Neural progenitor cell (in vitro differentiated cells): ENCODE measurements at regions not wholly inside any gene's neighbourhood (a gene's known extent, or its start where the extent isn't known, plus 50 kb on each side); places are given as distances from the start of the nearest gene placed in this dataset.

Experiments
- DNase-seq: peaks from one replicate; pipeline ENCODE4 v3.0.0-alpha.2; 2016; ENCODE audit warnings: low spot score
- H2AFZ ChIP-seq: fragments of 200-600 bp; sonication (generic); replicated peaks from 2 replicates; pipeline ENCODE4 v1.6.1; 2016; ENCODE audit warnings: antibody characterized with exemption
- H3F3A ChIP-seq: fragments of 200-600 bp; sonication (generic); 2 replicates; pipeline ENCODE4 v1.6.1; 2016; ENCODE audit warnings: antibody characterized with exemption, low read depth
- H3K27ac ChIP-seq: fragments of 200-600 bp; sonication (generic); 2 replicates; pipeline ENCODE4 v1.5.1; 2016; ENCODE audit warnings: mild to moderate bottlenecking
- H3K27me3 ChIP-seq: fragments of 200-600 bp; sonication (generic); 2 replicates; pipeline ENCODE4 v1.6.1; 2016; ENCODE audit warnings: mild to moderate bottlenecking, moderate library complexity
- H3K36me3 ChIP-seq: fragments of 200-600 bp; sonication (generic); 2 replicates; pipeline ENCODE4 v1.5.1; 2016
- H3K4me1 ChIP-seq: fragments of 200-600 bp; sonication (generic); 2 replicates; pipeline ENCODE4 v1.6.1; 2016; ENCODE audit warnings: mixed run types
- H3K4me2 ChIP-seq: fragments of 200-600 bp; sonication (generic); 2 replicates; pipeline ENCODE4 v1.6.1; 2016
- H3K4me3 ChIP-seq: fragments of 200-600 bp; sonication (generic); 2 replicates; pipeline ENCODE4 v1.5.1; 2016
- H3K79me2 ChIP-seq: fragments of 200-600 bp; sonication (generic); 2 replicates; pipeline ENCODE4 v1.6.1; 2016; ENCODE audit warnings: low read depth
- H3K9ac ChIP-seq: fragments of 200-600 bp; sonication (generic); 2 replicates; pipeline ENCODE4 v1.6.1; 2016
- H3K9me3 ChIP-seq: fragments of 200-600 bp; sonication (generic); 2 replicates; pipeline ENCODE4 v1.5.1; 2016; ENCODE audit warnings: low read depth
- H4K20me1 ChIP-seq: fragments of 200-600 bp; sonication (generic); 2 replicates; pipeline ENCODE4 v1.6.1; 2016; ENCODE audit warnings: low read depth
- H3K27ac Mint-ChIP-seq: 3 replicates; pipeline ENCODE4 v1.8.0; 2021; ENCODE audit warnings: mixed read lengths
- H3K27me3 Mint-ChIP-seq: 2 replicates; pipeline ENCODE4 v1.8.0; 2022; ENCODE audit warnings: low read depth, mild to moderate bottlenecking, inconsistent platforms, moderate library complexity, mixed read lengths; ENCODE audit not compliant: insufficient read depth
- H3K36me3 Mint-ChIP-seq: 3 replicates; pipeline ENCODE4 v1.8.0; 2021; ENCODE audit warnings: mixed read lengths
- H3K4me1 Mint-ChIP-seq: 3 replicates; pipeline ENCODE4 v1.8.0; 2021; ENCODE audit warnings: mixed read lengths
- H3K4me3 Mint-ChIP-seq: 3 replicates; pipeline ENCODE4 v1.8.0; 2021; ENCODE audit warnings: mild to moderate bottlenecking, moderate library complexity, mixed read lengths
- H3K9me3 Mint-ChIP-seq: 3 replicates; pipeline ENCODE4 v1.8.0; 2020; ENCODE audit warnings: mixed read lengths
- EZH2 ChIP-seq: fragments of 200-600 bp; sonication (generic); IDR thresholded peaks from 2 replicates; pipeline ENCODE4 v1.6.1; 2017; ENCODE audit warnings: antibody characterized with exemption, mild to moderate bottlenecking, moderate library complexity
- EZH2phosphoT487 ChIP-seq: fragments of 200-600 bp; sonication (generic); IDR thresholded peaks from 2 replicates; pipeline ENCODE4 v1.6.1; 2017; ENCODE audit warnings: antibody characterized with exemption
- TF ChIP-seq, protein P1 (sequence below): fragments of 200-600 bp; sonication (generic); IDR thresholded peaks from 2 replicates; pipeline ENCODE4 v1.5.1; 2017; ENCODE audit warnings: antibody characterized with exemption, mild to moderate bottlenecking

DNA sequence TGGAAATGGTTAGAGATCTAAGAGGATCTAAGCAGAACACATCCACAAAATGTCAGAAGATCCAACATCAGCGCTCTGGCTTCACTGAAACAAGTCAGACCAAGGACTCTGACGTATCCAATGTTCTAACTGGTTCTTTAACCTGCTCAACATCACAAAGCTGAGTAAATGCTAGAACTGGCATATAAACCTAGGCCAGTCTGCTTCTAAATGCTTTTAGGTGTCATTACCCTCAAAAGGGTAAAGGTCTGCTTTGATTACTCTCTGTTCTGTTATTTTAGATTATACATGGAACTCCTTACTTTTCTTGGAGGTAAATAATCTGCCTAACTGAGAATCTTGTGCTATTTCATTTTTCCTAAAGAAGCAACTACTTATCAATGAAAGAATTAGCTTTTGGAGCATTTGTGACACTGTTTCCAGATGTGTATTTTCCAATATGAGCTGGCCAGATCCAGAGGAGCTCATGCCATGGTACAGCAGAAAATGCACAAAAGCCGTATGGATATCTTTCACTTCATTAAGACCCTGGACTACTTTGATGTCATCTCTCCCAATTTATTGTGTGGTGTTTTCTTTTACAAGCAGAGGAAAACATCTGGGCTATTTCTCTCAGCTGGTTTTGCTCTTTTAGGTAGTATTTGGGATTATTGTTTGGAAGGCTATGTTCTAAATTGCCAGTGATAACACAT lies 123.5 kb downstream of the RASGEF1B start:
- Histone ChIP-seq H2AFZ (no peak overlapping the region), H3K4me1 (peaks cover 3% of the 10 kb centered on the region), H3K4me2 (no peak overlapping the region), H3K9ac (no peak overlapping the region), H4K20me1 (no peaks in the 10 kb centered on the region), H3K9me3 (no peaks in the 10 kb centered on the region), H3K36me3 (no peaks in the 10 kb centered on the region), H3K4me3 (no peak overlapping the region), H3K27ac (no peak overlapping the region), H3K27me3 (no peaks in the 10 kb centered on the region), H3F3A (no peaks in the 10 kb centered on the region), H3K79me2 (no peaks in the 10 kb centered on the region)
- no peaks in the 10 kb centered on the region for H3K36me3 Mint-ChIP-seq
- no peak for DNase-seq
- no peaks in the 10 kb centered on the region for H3K9me3 Mint-ChIP-seq
- no peak overlapping the region for H3K4me3 Mint-ChIP-seq
- TF ChIP-seq EZH2: no peak
- no peaks in the 10 kb centered on the region for H3K4me1 Mint-ChIP-seq
- H3K27me3 Mint-ChIP-seq: no peaks in the 10 kb centered on the region
- H3K27ac Mint-ChIP-seq: no peak overlapping the region

DNA sequence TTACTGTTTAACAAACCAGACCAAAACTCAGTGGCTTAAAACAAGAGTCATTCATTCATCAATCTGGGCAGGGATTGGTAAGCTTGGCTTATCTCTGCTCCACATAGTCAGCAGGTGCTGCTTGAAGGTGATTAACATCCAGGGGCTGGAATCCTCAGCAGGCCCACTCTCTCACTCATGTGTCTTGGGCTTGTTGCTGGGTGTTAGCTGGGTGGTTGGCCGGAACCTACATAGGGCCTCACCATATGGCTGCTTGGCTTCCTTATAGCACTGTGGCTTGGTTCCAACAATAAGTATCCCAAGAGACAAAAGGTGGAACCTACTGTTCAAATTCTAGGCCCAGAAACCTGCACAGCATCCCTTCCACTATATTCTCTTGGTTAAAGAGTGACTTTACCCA lies 125.0 kb downstream of the RASGEF1B start:
- Histone ChIP-seq H3K4me3 (no peak overlapping the region), H3F3A (no peaks in the 10 kb centered on the region), H4K20me1 (no peaks in the 10 kb centered on the region), H3K27me3 (no peaks in the 10 kb centered on the region), H3K27ac (no peak overlapping the region), H3K4me1 (peaks cover 3% of the 10 kb centered on the region), H3K4me2 (no peak overlapping the region), H3K9ac (no peak overlapping the region), H2AFZ (no peak overlapping the region), H3K9me3 (no peaks in the 10 kb centered on the region), H3K79me2 (no peaks in the 10 kb centered on the region), H3K36me3 (no peaks in the 10 kb centered on the region)
- Mint-ChIP-seq H3K4me1 (no peaks in the 10 kb centered on the region), H3K27ac (no peak overlapping the region), H3K27me3 (no peaks in the 10 kb centered on the region), H3K4me3 (no peak overlapping the region), H3K36me3 (no peaks in the 10 kb centered on the region), H3K9me3 (no peaks in the 10 kb centered on the region)
- TF ChIP-seq, protein P1, sequence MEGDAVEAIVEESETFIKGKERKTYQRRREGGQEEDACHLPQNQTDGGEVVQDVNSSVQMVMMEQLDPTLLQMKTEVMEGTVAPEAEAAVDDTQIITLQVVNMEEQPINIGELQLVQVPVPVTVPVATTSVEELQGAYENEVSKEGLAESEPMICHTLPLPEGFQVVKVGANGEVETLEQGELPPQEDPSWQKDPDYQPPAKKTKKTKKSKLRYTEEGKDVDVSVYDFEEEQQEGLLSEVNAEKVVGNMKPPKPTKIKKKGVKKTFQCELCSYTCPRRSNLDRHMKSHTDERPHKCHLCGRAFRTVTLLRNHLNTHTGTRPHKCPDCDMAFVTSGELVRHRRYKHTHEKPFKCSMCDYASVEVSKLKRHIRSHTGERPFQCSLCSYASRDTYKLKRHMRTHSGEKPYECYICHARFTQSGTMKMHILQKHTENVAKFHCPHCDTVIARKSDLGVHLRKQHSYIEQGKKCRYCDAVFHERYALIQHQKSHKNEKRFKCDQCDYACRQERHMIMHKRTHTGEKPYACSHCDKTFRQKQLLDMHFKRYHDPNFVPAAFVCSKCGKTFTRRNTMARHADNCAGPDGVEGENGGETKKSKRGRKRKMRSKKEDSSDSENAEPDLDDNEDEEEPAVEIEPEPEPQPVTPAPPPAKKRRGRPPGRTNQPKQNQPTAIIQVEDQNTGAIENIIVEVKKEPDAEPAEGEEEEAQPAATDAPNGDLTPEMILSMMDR: no peak
- TF ChIP-seq EZH2: no peak
- no peak for TF ChIP-seq EZH2phosphoT487
- DNase-seq: no peak

DNA sequence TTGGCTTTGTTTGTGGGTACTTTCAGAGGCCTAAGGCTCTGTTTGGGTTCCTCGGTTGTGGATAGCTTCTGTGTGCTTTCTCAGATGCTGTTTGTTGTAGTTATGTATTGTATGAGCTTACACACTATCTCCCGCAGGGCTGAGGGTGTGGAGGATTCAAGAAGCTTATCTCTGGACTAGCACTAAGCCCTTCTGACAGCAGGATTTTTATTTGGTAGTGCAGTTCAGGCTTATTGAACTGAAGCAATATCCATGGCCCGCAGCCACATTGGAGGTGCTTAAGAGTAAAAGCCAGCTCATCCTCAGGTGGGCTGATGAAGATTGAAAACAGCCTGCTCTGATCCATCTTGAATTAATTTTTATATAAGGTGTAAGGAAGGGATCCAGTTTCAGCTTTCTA lies 128.2 kb downstream of the RASGEF1B start:
- no peak overlapping the region for H3K4me3 ChIP-seq
- H3K27me3 ChIP-seq: no peaks in the 10 kb centered on the region
- no peak overlapping the region for H3K4me2 ChIP-seq
- H3K79me2 ChIP-seq: no peaks in the 10 kb centered on the region
- no peak for TF ChIP-seq EZH2
- TF ChIP-seq, protein P1: no peak
- TF ChIP-seq EZH2phosphoT487: no peak
- no peak overlapping the region for H3K27ac ChIP-seq
- H3K27ac Mint-ChIP-seq: no peak overlapping the region
- no peaks in the 10 kb centered on the region for H3K9me3 Mint-ChIP-seq
- H2AFZ ChIP-seq: no peak overlapping the region
- no peaks in the 10 kb centered on the region for H3K9me3 ChIP-seq
- H3K4me3 Mint-ChIP-seq: no peak overlapping the region
- peaks cover 3% of the 10 kb centered on the region for H3K4me1 ChIP-seq
- H3F3A ChIP-seq: no peaks in the 10 kb centered on the region
- DNase-seq: peak; percentile 18
- H3K36me3 Mint-ChIP-seq: no peaks in the 10 kb centered on the region
- H4K20me1 ChIP-seq: no peaks in the 10 kb centered on the region
- H3K36me3 ChIP-seq: no peaks in the 10 kb centered on the region
- no peaks in the 10 kb centered on the region for H3K27me3 Mint-ChIP-seq
- no peaks in the 10 kb centered on the region for H3K4me1 Mint-ChIP-seq
- no peak overlapping the region for H3K9ac ChIP-seq

DNA sequence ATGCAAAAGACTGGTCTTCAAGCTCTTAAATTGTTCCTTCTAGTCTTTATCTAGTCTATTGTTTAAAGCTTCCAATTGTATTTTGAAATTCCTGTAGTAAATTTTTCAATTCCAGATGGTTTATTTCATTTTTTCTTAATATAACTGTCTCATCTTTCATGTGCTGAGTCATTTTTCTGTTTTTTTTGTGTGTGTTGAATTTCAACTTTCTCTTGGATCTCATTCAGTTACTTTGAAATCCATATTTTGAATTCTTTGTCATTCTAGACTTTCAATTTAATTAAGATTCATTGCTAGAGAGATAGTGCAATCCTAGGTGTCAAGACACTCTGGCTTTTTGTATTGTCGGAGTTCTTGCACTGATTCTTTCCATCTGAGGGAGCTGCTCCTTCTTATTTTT lies 128.0 kb upstream of the PRKG2 start:
- Mint-ChIP-seq H3K36me3 (no peaks in the 10 kb centered on the region), H3K9me3 (no peaks in the 10 kb centered on the region)

More for the DNA sequence above, 128.0 kb upstream of the PRKG2 start:
- Histone ChIP-seq H3F3A (no peaks in the 10 kb centered on the region), H3K4me3 (no peak overlapping the region), H3K9ac (no peak overlapping the region), H2AFZ (no peak overlapping the region), H3K79me2 (no peaks in the 10 kb centered on the region), H3K36me3 (no peaks in the 10 kb centered on the region), H3K9me3 (no peaks in the 10 kb centered on the region), H4K20me1 (no peaks in the 10 kb centered on the region), H3K4me2 (no peak overlapping the region), H3K27ac (no peak overlapping the region), H3K27me3 (no peaks in the 10 kb centered on the region), H3K4me1 (peaks cover 3% of the 10 kb centered on the region)
- Mint-ChIP-seq H3K27ac (no peak overlapping the region), H3K4me1 (no peaks in the 10 kb centered on the region), H3K27me3 (no peaks in the 10 kb centered on the region), H3K4me3 (no peak overlapping the region)
- TF ChIP-seq, protein P1: no peak
- TF ChIP-seq EZH2phosphoT487 (no peak), EZH2 (no peak)
- no peak for DNase-seq
